ENCODE measurements at regions not wholly inside any gene's neighbourhood (a gene's known extent, or its start where the extent isn't known, plus 50 kb on each side); places are given as distances from the start of the nearest gene placed in this dataset.

DNA sequence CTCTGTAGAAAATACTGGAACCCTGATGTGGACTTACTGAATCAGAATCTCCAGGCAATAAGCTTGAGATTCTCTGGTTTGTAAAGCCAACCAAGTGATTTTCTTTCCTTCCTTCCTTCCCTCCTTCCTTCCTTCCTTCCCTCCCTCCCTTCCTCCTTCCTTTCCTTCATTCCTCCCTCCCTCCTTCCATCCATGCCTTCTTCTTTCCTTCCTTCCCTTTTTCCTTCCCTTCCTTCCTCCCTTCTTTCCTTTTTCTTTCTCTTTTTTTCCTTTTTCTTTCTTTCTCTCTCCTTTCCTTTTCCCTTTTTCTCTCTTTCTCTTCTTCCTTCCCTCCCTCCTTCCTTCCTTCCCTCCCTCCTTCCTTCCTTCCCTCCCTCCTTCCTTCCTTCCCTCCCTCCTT lies 450.8 kb downstream of the GRXCR1 start:
- DNase-seq (ENCODE audit: low read depth in 2 of 2), result no peak

DNA sequence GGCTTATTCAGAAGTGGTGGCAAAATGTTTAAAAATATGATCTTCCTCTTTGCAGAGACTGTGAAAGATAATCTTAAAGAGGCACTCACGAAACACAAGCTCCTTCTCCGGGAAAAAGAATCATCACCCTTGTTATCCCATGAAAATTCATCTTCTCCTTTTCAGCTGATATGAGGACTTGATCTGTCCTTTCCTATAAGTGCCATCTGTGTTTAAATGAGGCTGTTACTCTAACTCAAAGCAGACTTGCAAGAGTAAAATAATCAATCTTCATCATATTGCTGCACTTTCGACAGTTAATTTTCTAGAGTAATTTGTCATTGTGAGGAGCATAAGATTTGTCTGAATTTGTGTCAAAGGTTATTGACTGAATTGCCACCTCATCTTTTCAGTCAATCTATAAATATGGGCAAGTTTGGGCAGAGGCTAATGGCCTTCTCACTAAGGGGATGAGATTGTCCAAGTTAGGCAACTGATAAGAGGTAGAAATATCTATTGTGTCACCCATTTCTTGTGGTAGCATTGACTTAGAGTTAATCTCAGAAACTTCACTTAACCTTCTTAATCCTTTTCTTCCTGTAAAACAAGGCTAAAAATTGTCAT lies 452.9 kb downstream of the GRXCR1 start:
- no peak for DNase-seq (ENCODE audit: low read depth in 2 of 2)

DNA sequence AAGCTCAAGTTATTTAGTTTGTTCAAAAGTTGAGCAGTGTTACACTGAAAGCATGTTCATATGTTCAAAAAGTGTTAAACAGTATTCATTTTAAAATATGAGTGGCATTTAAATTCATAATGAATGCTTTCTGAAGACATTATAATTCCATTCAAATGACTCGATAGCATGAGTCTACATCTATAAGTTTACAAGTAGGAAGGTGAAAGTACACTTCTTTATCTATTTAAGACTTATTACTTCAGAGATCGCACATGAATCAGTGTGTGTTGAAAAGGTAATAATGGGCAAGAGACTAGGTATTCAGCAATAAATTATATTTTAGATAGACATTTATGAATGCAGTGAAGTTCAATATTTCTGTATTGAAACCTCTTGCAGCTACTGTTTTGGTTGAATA lies 456.1 kb downstream of the GRXCR1 start:
- no peak for DNase-seq (ENCODE audit: low read depth in 2 of 2)

DNA sequence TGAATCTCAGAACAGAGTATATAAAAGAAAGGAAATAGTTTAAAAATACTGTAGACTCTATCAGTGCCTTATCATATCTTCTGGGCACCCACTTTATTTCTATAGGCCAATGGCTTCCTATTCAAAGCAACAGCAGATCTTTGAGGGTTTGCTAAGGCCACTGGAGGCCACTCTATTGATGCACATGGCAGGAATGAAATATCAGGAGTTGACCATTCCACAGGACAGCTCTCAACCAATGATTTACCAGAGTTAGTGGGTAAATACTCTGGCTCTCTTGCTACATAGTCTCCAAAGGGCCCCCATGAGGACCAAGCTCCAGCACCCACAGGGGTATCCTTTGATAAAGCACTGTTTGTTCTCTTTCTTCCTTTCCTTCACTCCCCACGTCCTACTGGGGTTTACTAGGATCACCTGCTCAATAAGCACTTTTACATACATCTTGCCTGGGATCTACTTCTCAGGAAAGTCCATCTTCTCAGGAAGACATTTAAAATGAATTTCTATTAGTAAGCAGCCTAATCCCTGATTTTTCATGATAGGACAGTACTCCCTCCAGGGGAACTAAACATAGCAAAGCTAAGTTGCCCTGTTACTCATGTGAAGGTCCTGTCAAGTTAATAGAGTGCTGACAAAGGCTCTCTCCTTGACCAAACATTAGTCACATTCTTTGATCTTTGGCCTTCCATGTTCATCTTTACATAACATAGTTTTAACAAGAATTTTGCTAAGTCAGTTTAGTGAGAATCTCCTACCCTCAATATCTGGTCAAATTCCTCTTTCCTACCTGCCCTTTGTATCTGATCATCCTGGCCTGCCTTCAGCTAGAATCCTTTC lies 459.7 kb downstream of the GRXCR1 start:
- no peak for DNase-seq (ENCODE audit: low read depth in 2 of 2)

DNA sequence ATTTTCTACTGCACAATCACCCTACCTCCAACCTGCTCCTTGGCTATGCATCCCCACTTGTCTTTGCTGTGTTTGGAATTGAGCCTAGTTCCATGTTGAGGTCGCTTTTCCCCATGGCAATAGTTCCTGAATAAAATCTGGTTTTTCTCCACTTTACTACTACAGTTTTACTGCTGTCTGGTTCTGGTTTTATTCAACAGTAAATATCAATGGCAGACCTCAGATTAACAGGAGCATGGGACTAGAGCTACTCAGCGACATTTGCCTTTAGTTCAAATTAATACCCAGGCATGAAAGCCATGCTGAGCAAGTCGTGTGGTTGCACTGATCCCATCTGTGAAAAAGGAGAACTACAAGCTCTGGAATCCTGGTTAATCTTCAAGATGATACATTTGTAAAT lies 460.3 kb downstream of the GRXCR1 start:
- no peak for DNase-seq (ENCODE audit: low read depth in 2 of 2)

DNA sequence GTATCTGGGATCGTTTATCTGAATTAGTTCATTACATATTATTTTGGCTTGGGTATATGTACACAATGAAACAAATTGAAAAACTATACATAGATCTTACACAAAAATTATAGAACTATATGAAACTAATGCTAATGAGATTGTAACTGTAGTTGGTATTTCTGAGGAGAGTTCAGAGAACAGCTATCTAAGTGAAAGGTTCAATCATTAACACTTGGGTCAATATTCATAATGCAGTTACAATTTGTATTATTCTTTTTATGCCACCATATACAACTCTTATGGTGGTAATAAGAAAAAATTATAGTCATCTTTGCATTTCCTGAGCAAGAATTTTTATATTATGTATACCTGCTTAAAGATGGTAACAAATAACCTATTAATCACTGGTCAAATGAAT lies 461.0 kb downstream of the GRXCR1 start:
- DNase-seq (ENCODE audit: low read depth in 2 of 2), result no peak

DNA sequence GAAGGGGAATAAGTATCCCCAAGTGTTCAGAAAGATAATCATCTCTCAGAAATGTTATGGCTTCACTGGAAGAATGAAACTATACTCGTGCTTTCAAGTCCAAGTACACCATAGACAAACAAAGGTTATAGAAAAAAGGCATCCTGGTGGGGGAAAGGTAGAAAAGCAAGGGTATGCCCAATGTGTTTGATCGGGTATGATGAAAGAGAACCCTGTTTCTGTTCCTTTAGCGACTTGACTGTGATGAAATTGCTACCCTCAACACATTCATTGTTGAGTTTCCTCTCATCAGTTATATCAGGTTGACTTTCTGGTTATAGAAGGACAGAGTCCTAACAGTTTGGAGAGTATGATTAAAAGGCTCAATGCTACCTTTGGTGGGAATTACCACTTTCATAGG lies 464.3 kb downstream of the GRXCR1 start:
- no peak for DNase-seq (ENCODE audit: low read depth in 2 of 2)

DNA sequence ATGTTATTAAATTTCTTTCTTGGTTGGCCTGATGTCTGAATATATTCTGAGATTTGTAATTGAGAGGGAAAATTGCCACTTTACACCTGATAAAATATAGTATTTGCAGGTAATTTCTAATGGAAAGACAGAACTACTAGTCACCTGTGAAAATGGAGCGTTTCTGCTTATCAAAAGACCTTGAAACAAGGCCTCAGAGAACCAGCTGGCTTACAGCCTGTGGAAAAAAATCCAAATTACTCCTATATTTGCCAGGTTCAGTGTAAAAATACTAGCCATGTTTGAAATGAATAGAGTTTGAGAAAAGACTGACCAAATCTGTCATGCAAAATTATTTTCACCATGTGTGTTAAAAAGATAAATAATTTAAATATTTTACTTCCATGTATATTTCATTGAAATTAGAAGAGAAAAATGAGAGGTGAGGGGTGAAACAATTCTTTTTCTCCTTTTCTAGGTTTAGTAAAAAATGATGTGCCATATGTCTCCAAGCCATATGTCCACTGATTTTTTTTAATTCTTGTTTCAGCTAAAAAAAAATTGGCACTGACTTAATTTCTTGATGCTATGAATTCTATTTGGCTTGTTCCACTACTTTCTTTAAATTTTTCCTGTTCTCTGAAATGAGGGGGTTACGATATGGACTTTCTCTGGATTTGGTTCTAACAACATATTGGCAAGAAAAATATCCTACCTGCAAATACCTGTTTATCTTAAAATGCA lies 464.9 kb downstream of the GRXCR1 start:
- DNase-seq (ENCODE audit: low read depth in 2 of 2), result no peak

DNA sequence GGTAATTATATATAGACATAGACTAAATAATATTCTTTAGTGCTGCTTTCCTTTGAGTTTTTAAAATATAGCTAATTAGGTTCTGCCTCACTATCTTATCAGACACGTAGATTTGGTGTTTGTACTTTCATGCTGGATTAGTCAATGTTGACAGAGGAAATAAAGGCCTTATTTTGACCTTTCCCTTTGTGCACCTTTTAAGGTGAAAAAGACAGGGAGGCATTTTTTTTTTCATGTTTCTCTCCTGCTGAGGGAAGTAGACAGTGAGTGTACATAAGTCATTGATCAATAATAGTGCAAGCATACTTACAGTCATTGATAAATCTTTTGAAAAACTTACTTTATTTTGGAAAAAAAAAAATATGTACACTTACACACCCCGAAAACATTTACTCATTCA lies 467.8 kb downstream of the GRXCR1 start:
- no peak for DNase-seq (ENCODE audit: low read depth in 2 of 2)

DNA sequence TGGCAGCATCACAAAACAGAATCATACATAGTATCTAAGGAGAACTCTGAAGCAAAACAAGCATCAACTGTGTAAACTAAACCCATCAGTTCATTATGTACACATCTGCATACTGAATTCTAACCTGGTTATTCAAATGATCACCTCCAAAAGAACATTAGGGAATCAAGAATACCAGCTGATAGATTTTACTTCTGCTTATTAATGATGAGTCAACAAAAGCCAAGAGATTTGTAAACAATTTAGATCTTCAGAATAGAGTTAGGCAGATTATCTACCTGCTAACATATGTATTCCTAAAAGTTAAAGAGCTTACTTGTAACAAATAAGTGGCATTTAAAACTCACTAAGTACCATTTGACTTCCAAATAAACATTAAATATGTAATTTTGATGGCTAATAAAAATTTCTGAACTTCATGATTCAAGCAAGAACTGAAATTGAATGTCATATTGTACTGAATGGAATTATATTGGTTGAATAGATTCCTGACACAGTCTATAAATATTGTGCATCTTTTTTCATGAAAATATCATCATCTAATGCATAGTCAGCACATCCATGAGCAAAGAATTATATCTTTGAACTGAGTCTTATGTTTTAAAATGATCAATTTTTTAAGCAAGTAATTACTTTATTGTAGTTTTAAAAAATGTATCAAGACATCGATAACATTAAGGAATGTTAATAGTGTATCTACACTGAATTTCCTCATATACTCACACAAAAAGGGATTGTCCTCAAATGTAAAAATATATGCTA lies 470.5 kb downstream of the GRXCR1 start:
- no peak for DNase-seq (ENCODE audit: low read depth in 2 of 2)

DNA sequence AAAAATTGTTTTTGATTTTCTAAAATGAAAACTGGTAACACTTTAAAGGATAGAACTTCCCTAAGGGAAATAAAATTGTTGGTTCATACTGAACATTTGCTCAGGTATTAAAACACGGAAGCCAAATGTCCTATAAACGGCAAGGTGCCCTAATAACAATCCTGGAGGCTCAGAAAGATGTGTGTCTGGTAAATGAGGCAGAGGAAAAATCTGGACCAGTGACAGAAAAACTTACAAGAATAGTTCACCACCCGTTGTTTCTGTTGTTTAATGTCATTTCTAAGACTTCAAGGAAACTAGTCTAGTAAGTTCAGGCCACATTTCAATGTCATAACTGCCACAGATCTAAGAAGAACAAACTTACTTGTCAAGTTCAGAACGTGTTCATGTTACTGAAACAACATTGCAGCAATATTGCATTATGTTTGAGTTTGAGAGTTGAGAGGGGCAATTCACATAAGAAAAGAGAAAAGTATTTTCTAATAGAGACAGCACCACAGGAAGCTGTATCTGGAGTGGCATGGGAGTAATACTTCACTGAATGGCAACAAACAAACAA lies 476.6 kb downstream of the GRXCR1 start:
- no peak for DNase-seq (ENCODE audit: low read depth in 2 of 2)

DNA sequence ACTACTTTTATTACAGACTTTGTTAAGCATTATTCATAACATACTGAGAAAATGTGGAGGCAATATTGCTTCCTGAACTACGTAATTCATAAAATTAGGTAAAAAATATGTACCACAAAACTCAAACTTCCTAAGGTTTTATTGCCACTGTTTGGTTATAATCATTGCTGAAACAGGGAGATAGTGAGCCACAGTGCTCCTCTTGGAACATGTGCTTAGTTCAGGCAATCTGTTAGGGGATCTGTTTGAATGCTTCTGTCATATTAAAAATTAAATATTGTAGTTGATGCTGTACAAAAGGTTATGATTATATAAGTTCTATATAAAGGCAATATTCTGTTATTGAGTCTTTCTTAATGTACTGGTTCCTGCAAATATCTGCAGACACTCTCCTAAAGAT lies 480.7 kb downstream of the GRXCR1 start:
- no peak for DNase-seq (ENCODE audit: low read depth in 2 of 2)

DNA sequence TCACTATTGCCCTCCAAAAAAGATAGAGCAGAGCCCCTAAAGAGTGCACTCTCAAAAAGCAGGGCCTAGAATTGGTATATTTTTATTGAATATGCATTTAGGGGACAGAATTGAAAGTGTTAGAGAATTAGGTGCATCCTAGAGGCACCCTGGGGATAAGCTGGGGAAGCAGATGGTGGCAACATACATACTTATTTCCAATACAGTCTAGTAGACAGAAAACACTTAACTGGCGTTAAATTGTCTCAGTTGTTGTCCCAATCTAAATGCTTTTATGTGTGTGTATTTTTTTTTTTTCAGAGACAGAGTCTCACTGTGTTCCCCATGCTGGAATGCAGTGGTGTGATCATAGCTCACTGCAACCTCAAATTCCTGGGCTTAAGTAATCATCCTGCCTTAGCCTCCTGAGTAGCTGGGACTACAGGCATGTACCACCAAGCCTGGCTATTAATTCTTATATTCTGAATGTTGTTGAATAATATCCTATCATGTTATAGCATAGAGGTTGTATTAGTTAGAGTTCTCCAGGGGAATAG lies 481.8 kb downstream of the GRXCR1 start:
- no peak for DNase-seq (ENCODE audit: low read depth in 2 of 2)

DNA sequence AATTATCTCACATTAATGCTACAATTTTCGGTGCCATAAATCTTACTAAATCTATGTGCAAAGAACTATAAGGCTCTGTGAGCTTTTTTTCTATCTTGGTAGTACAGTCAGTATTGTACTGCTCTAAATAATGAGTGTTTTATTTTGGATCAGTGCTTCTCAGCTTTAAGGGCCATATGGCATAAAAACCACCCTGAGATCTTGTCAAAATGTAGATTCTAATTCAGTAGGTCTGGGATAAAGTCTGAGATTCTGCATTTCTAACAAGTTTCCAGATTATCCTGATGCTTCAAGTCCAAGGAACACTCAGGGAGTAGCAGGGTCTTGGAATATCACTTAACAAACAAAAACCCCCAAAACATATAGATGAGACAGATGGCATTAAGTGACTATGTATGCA lies 486.5 kb downstream of the GRXCR1 start:
- DNase-seq (ENCODE audit: low read depth in 2 of 2), result no peak

DNA sequence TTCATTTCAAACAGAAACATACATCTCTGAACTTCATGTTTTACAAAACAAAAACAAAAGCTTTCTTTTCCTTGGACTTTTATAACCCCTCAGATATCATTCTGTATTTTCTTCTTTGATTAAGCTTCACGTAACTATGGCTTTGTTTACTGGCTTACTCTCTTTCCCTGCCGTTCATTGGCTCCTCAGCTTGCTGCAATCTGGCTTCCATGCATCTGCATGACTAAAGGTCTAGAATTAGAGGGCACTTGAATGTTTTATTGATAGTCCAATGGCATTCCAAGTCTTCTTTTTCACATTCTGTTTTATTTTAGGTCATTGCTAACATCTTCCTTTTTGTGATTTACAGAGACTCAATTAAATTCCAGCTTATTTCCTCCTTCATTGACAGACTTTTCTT lies 487.6 kb downstream of the GRXCR1 start:
- no peak for DNase-seq (ENCODE audit: low read depth in 2 of 2)

DNA sequence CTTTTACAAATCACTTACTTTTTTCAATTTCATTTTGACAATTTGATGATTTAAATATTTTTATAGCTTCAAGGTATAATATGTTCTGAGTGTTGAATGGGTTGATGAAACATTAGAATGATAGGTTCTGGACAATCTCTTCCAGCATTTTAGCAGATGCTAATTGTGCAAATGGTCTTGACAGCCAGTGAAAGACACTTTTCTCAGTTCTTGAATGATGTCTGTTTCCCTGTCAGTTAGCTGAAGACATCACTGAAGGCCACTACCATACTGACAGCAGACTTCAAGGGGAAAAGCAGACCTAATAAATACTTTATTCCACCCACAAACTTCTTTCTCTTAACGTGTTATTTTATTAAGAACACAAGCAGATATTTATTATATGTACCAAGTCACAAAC lies 498.6 kb downstream of the GRXCR1 start:
- DNase-seq (ENCODE audit: low read depth in 2 of 2), result no peak

DNA sequence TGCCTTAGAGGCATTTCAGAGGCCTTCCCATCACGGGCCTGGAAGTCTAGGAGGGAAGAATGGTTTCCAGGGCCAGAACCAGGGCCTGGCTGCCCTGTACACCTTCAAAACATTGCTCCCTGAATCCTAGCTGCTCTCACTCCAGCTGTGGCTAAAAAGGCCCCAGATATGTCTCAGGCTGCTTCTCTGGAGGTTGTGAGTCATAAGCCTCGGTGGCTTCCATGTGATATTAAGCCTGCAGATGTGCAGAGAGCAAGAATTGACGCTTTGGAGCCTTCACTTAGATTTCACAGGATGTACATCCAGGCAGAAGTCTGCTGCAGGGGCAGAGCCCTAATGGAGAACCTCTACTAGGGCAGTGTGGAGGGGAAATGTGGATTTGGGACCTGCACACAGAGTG lies 502.5 kb downstream of the GRXCR1 start:
- DNase-seq (ENCODE audit: low read depth in 2 of 2), result no peak

DNA sequence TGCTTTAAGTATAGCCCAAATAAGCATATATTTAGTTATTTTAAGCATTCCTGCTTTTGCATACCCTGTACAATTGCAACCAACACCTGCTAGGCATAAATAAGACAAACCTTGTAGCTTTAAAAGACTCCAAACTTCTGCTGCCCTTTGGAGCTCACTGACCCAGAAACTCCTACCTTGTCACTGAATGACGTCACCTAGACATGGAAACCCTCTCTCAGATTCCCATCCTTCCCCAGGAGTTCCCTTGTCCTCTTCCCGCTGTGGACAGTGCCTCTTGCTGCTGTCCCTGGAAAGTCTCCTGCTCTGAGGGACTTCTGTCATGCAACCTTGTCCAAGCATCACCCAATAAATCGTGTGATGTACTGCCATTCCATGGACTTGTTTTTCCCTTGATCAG lies 507.2 kb downstream of the GRXCR1 start:
- no peak for DNase-seq (ENCODE audit: low read depth in 2 of 2)

DNA sequence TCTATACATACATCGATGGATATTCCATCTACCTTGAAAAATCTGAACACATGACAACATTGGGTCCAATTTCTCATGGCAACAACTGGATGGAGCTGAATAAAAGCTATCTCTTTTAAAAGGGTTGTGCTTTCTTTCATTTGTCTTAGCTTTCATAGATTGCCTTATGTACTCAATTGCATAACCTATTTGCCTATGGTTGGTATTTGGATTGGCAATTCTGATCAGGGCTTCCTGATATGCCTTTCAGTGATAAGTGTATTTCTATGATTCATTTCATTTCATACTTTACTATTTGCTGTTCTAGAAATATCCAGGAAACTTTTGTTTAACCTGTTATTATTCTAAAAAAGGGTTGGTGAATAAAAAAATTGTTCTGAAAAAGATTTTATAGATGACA lies 509.9 kb downstream of the GRXCR1 start:
- DNase-seq (ENCODE audit: low read depth in 2 of 2), result no peak

DNA sequence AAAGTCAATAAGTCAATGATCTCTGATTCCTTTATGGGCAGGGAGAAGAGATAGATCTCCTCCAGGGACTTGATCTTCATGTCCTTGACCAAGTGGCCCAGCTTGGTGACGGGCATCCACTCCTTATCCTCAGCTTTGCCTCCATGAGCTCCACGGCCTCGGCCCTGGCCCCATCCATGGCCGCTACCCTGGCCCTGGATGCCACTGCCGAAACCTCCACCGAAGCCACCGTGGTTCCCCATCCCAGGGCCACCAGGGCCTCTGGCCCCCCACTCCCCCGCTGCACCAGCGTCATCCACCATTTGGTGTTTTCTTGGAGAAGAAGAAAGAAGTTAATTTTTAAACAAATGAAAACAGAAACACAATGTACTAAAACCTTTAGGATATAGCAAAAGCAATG lies 518.1 kb downstream of the GRXCR1 start:
- no peak for DNase-seq (ENCODE audit: low read depth in 2 of 2)

DNA sequence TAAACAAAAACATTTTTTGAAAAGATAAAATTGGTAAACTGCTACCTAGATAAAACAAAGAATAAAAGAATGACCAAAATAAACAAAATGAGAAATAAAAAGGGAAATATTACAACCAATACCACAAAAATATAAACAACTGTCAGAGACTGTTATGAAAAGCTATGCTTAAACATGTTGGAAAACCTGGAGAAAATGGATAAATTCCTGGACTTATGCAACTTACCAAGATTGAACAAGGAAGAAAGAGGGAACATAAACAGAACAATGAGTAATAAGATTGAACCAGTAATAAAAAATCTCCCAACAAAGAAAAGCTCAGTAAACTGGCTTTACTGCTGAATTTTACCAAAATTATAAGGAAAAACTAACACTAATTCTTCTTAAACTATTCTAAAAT lies 518.7 kb downstream of the GRXCR1 start:
- DNase-seq (ENCODE audit: low read depth in 2 of 2), result no peak

DNA sequence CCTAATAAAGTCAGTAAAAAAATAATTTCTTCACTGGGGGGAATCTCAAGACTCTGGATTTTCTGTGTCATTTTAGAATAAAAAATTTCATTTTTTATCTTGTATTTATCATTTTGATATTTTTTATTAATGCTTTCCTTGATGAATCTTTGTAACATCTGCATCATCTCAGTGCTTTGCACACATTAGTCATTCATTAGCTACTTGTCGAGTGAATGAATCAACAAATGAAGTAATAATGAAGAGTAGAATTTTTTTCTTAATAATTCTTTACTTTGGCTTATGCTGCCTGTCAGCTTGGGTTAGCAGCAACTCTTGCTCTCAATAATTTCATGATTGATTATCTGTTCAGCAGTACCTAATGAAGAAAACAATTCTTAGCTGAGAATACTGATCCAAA lies 530.8 kb downstream of the GRXCR1 start:
- no peak for DNase-seq (ENCODE audit: low read depth in 2 of 2)

Measured in lung microvascular endothelial cell (primary cell).